ENCODE measurements at regions not wholly inside any gene's neighbourhood (a gene's known extent, or its start where the extent isn't known, plus 50 kb on each side); places are given as distances from the start of the nearest gene placed in this dataset.

DNA sequence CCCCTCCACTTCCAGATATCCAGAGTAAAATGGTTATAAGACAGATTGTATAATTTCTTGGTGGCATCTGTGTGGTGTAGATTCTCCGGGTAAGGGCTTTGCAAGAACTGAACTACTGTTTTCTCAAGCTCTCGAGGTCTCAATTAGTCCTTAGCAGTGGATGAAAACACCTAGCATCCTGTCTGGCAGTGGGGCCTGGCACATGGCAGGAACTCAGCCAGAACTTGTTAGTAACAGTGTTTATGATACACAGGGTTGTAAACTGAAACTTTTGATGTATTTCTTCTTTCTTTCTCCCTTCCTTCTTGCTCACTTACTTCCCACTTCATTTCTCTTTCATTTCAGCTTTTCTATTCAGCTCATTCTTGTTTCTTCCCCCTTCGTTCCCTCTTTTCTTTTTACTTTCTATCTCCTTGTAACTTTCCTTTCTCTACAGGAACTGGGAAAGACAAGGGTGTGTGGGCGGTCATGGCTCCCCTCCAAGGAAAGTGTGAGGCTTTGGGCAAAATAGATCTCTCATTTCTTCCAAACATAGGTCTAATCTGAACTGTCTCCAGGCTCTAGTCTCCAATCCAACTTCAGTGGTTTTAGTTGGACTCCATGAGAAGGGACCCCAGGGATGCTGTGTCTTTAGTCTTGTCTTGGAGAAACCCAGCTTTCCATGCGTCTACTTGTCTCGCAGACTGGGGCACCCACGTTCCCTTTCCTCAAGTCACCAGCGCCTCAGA is 159.7 kb downstream of the PAH start:
- Histone ChIP-seq H3K4me1 (no peaks in the 10 kb centered on the region), H3K4me3 (no peak overlapping the region), H3K9ac (no peak overlapping the region), H3K27ac (no peak overlapping the region), H4K20me1 (no peaks in the 10 kb centered on the region), H3K4me2 (no peak overlapping the region), H3K9me3 (no peaks in the 10 kb centered on the region), H3K36me3 (no peaks in the 10 kb centered on the region), H3K27me3 (no peaks in the 10 kb centered on the region)
- TF ChIP-seq Cebpa-rat (IDR thresholded peaks at IDR 0.05) = no peak

GRCh38 chr12:102756530-102756929 is 160.5 kb downstream of the PAH start:
- no peak overlapping the region for H3K9ac ChIP-seq
- H3K4me1 ChIP-seq = no peaks in the 10 kb centered on the region
- H4K20me1 ChIP-seq = no peaks in the 10 kb centered on the region
- H3K36me3 ChIP-seq = no peaks in the 10 kb centered on the region
- H3K9me3 ChIP-seq = no peaks in the 10 kb centered on the region
- TF ChIP-seq Cebpa-rat (IDR thresholded peaks at IDR 0.05) = no peak
- no peaks in the 10 kb centered on the region for H3K27me3 ChIP-seq
- H3K4me3 ChIP-seq = no peak overlapping the region
- no peak overlapping the region for H3K4me2 ChIP-seq
- H3K27ac ChIP-seq = no peak overlapping the region

- no peaks in the 10 kb centered on the region for H3K4me1 ChIP-seq
- H3K4me3 ChIP-seq = no peak overlapping the region
- H3K9me3 ChIP-seq = no peaks in the 10 kb centered on the region
- no peaks in the 10 kb centered on the region for H3K27me3 ChIP-seq
- no peaks in the 10 kb centered on the region for H4K20me1 ChIP-seq
- H3K36me3 ChIP-seq = no peaks in the 10 kb centered on the region
- H3K4me2 ChIP-seq = no peak overlapping the region
- no peak overlapping the region for H3K9ac ChIP-seq
- H3K27ac ChIP-seq = no peak overlapping the region
- TF ChIP-seq Cebpa-rat (IDR thresholded peaks at IDR 0.05) = no peak
These were observed 161.8 kb downstream of the PAH start for GRCh38 chr12:102755266-102755665.

GRCh38 chr12:102753802-102754201 is 163.2 kb downstream of the PAH start:
- no peak overlapping the region for H3K4me3 ChIP-seq
- no peaks in the 10 kb centered on the region for H3K4me1 ChIP-seq
- H3K4me2 ChIP-seq = no peak overlapping the region
- no peaks in the 10 kb centered on the region for H3K36me3 ChIP-seq
- no peak overlapping the region for H3K9ac ChIP-seq
- no peaks in the 10 kb centered on the region for H4K20me1 ChIP-seq
- no peaks in the 10 kb centered on the region for H3K27me3 ChIP-seq
- no peaks in the 10 kb centered on the region for H3K9me3 ChIP-seq
- H3K27ac ChIP-seq = no peak overlapping the region
- TF ChIP-seq Cebpa-rat (IDR thresholded peaks at IDR 0.05) = no peak

GRCh38 chr12:102748704-102749103 is 168.3 kb downstream of the PAH start:
- TF ChIP-seq Cebpa-rat (IDR thresholded peaks at IDR 0.05) = no peak
- H3K36me3 ChIP-seq = no peaks in the 10 kb centered on the region
- H3K9ac ChIP-seq = no peak overlapping the region
- no peaks in the 10 kb centered on the region; the same call in 1 of the 2 replicates for H3K9me3 ChIP-seq
- no peak overlapping the region for H3K4me2 ChIP-seq
- no peak overlapping the region for H3K4me3 ChIP-seq
- H3K4me1 ChIP-seq = no peaks in the 10 kb centered on the region
- no peaks in the 10 kb centered on the region for H3K27me3 ChIP-seq
- H4K20me1 ChIP-seq = no peaks in the 10 kb centered on the region
- no peak overlapping the region for H3K27ac ChIP-seq

- Histone ChIP-seq H4K20me1 (no peaks in the 10 kb centered on the region), H3K4me1 (no peaks in the 10 kb centered on the region), H3K36me3 (no peaks in the 10 kb centered on the region), H3K9me3 (no peaks in the 10 kb centered on the region; the same call in 1 of the 2 replicates), H3K9ac (no peak overlapping the region), H3K27me3 (no peaks in the 10 kb centered on the region), H3K4me2 (no peak overlapping the region), H3K4me3 (no peak overlapping the region), H3K27ac (no peak overlapping the region)
- no peak for TF ChIP-seq Cebpa-rat (IDR thresholded peaks at IDR 0.05)
These were observed 170.1 kb downstream of the PAH start for GRCh38 chr12:102746963-102747362.

GRCh38 chr12:102745971-102746600 is 171.0 kb downstream of the PAH start:
- Histone ChIP-seq H3K27ac (no peak overlapping the region), H3K36me3 (no peaks in the 10 kb centered on the region), H4K20me1 (no peaks in the 10 kb centered on the region), H3K27me3 (no peaks in the 10 kb centered on the region), H3K9me3 (no peaks in the 10 kb centered on the region; the same call in 1 of the 2 replicates), H3K4me2 (no peak overlapping the region), H3K9ac (no peak overlapping the region), H3K4me1 (no peaks in the 10 kb centered on the region), H3K4me3 (no peak overlapping the region)
- TF ChIP-seq Cebpa-rat (IDR thresholded peaks at IDR 0.05) = no peak

- H3K4me3 ChIP-seq = no peak overlapping the region
- no peaks in the 10 kb centered on the region for H3K27me3 ChIP-seq
- no peak overlapping the region for H3K9ac ChIP-seq
- H3K4me1 ChIP-seq = peaks cover 5% of the 10 kb centered on the region; the same call in 1 of the 2 replicates
- H3K9me3 ChIP-seq = no peaks in the 10 kb centered on the region
- no peak overlapping the region for H3K4me2 ChIP-seq
- no peaks in the 10 kb centered on the region for H4K20me1 ChIP-seq
- TF ChIP-seq Cebpa-rat (IDR thresholded peaks at IDR 0.05) = no peak
- H3K27ac ChIP-seq = no peak overlapping the region
- H3K36me3 ChIP-seq = no peaks in the 10 kb centered on the region
These were observed 175.8 kb downstream of the PAH start for GRCh38 chr12:102741196-102741595.

GRCh38 chr12:102740141-102740955 is 176.7 kb downstream of the PAH start:
- H3K27me3 ChIP-seq = no peaks in the 10 kb centered on the region
- H4K20me1 ChIP-seq = no peaks in the 10 kb centered on the region
- no peak overlapping the region for H3K27ac ChIP-seq
- H3K4me1 ChIP-seq = peaks cover 5% of the 10 kb centered on the region; the same call in 1 of the 2 replicates
- no peak for TF ChIP-seq Cebpa-rat (IDR thresholded peaks at IDR 0.05)
- H3K4me2 ChIP-seq = no peak overlapping the region; the same call in 1 of the 2 replicates
- H3K36me3 ChIP-seq = no peaks in the 10 kb centered on the region
- H3K9me3 ChIP-seq = no peaks in the 10 kb centered on the region
- H3K4me3 ChIP-seq = no peak overlapping the region
- no peak overlapping the region for H3K9ac ChIP-seq

DNA sequence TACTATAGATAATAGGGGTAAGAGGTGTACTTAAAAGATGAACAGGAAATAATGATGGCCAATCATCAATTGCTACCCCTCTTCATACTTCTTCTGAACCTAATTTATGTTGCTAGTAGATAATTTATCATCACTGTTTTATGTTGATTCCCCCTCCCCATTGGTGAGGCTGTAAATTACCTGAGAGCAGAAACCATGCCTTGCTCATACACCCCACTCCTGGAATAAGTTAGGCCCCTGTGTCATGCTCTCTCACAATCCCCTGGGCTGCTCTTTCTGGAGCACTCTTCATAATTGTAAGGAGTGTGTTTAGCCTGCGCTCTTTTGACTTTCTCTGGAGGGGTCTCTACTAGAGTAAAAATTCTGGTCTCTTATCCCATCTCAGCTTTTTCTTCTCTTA is 180.7 kb downstream of the PAH start:
- H3K27ac ChIP-seq = no peak overlapping the region
- H3K4me1 ChIP-seq = peaks cover 5% of the 10 kb centered on the region; the same call in 1 of the 2 replicates
- H3K9me3 ChIP-seq = no peaks in the 10 kb centered on the region
- no peak overlapping the region for H3K4me2 ChIP-seq
- no peaks in the 10 kb centered on the region for H4K20me1 ChIP-seq
- H3K4me3 ChIP-seq = no peak overlapping the region
- no peak for TF ChIP-seq Cebpa-rat (IDR thresholded peaks at IDR 0.05)
- no peaks in the 10 kb centered on the region for H3K36me3 ChIP-seq
- H3K9ac ChIP-seq = no peak overlapping the region
- H3K27me3 ChIP-seq = no peaks in the 10 kb centered on the region

Data from BLaER1 (cell line).